Right lung (tissue), 2 donors: ENCODE measurements at regions not wholly inside any gene's neighbourhood (a gene's known extent, or its start where the extent isn't known, plus 50 kb on each side); places are given as distances from the start of the nearest gene placed in this dataset.
A peak's percentile ranks its signal among the peaks of the same experiment; 100 is the strongest.

Source experiments
- DNase-seq, 2 donors: peaks; one replicate each; pipeline ENCODE4 v3.0.0-alpha.2; 2013

DNA sequence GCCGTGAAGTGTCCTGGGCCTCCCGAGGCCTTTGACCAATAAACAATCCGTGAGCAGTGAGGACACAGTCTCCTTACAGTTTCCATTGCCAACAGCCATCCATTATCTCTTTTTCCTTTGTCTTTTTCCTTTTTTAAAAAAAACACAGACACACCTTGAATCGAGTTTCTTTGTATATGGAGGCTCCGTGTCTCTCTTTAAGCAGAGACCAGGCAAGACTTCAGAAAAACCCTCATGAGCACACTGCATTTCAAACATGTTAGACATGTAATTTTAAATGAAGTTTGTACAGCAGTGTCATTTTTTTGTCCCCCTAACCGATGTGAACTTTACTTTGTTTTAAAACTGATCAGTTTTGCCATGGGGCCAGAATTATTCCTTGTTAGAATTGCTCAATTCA, 111.1 kb downstream of the SPTSSA start:
- no peak for DNase-seq

DNA sequence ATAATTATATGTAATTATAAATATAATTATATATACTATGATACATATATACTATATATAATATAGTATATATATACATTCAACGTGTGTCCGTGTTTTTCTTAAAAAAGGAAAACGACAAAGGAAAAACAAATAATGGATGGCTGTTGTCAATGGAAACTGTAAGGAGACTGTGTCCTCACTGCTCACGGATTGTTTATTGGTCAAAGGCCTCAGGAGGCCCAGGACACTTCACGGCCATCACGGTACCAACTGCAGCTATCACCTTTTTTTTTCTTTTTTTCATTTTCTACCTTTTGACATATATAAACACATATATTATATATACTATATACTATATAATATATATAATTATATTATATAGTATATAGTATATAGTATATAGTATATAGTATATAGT, 113.4 kb downstream of the SPTSSA start:
- DNase-seq, result no peak

DNA sequence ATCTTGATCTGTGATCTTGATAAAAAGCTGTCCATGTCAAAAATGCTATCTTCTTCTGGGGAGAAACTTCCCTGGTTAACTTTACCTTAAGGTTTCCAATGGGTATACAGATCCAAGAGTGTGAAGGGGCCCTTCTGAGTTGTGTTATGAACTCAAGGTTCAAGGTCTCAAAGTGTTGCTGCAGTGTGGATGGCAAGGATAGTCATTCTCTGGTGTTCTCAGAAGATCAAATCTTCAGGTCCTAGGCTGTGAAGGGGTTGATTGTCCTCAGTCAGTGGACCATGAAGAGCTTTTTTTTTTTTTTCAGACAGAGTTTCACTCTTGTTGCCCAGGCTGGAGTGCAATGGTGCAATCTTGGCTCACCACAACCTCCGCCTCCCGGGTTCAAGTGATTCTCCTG, 114.4 kb downstream of the SPTSSA start:
- no peak for DNase-seq

DNA sequence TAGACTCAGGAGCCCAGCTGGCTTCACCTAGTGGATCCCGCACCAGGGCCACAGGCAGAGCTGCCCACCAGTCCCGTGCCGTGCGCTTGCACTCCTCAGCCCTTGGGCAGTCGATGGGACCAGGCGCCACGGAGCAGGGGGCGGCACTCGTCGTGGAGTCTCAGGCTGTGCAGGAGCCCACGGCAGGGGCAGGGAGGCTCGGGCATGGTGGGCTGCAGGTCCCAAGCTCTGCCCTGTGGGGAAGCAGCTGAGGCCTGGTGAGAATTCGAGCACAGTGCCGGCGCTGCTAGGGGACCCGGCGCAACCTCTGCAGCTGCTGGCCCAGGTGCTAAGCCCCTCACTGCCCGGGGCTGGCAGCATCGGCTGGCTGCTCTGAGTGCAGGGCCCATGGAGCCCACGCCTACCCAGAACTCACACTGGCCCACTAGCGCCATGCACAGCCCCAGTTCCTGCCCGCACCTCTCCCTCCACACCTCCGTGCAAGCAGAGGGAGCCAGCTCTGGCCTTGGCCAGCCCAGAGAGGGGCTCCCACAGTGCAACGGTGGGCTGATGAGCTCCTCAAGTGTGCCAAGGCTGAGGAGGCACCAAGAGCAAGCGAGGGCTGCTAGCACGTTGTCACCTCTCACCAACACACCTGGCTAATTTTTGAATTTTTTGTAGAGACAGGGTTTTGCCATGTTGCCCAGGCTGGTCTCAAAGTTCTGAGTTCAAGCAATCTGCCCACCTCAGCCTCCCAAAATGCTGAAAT, 116.1 kb downstream of the SPTSSA start:
- DNase-seq, result no peak

DNA sequence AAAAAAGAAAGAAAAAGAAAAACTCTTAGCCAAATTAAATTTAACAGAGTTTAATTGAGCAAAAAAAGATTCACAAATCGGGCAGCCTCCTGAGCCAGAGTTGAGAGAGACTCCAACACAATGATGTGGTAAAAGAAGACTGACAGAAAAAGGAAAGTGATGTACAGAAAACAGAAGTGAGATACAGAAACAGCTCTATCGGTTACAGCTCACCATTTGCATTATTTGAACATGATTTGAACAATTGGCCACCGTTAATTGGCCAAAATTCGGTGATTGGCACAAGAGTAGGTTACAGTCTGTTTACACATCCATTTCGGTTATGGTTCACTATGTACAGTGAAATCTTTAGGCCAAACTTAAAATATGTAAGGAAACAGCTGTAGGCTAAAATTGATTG, 117.7 kb downstream of the SPTSSA start:
- no peak for DNase-seq

DNA sequence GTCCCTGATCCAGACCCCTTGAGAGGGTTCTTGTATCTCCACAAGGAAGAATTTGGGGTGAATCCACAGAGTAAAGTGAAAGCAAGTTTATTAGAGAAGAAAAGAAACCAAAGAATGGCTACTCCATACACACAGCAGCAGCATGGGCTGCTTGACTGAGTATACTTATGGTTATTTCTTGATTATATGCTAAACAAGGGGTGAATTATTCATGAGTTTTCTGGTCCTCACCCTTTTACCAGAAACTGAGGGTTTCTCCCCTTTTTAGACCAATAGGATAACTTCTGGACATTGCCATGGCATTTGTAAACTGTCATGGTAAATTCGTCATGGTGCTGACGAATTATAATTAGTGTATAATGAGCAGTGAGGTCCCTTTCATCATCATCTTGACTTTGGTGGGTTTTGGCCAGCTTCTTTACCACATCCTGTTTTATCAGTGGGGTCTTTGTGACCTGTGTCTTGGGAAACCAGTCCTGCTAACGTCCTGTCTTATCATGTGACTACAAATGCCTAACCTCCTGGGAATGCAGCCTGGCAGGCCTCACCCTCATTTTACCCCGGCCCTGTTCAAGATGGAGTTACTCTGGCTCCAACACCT, 121.9 kb downstream of the SPTSSA start:
- no peak for DNase-seq

DNA sequence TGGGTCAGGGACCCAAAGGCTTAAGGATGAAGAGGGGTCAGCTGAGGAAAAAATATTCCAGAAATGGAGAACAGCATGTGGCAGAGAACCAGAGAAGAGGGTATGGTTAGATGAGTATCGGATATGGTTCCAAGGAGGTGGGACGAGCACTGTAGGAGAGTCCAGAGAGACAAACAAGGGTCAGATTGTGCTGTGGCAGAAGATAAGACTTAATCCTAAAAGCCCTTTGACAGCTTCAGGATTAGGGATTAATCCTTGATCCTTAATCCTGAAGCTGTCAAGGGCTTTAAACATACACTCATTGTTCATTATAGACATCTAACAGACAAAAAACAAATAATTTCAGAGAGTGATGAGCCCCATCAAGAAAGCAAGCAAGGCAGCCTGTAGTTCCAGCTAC, 124.0 kb downstream of the SPTSSA start:
- no peak for DNase-seq

DNA sequence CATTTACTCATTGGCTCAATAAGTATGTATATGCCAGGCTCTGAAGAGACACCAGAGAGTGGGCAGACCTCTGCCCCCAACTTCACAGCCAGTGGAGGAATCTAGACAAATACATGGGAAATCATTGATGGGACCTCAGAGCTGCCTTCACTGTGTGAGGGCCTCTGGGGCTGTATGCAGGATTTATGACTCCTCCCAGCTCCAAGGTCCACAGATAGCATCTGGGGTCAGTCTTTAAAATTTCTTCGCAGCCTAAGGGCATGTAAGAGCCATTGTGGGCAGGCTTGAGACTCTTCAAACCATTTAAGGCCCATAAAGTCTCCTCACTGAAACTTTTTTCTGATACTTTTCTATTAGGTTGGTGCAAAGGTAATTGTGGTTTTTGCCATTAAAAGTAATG, 125.5 kb downstream of the SPTSSA start:
- no peak for DNase-seq

DNA sequence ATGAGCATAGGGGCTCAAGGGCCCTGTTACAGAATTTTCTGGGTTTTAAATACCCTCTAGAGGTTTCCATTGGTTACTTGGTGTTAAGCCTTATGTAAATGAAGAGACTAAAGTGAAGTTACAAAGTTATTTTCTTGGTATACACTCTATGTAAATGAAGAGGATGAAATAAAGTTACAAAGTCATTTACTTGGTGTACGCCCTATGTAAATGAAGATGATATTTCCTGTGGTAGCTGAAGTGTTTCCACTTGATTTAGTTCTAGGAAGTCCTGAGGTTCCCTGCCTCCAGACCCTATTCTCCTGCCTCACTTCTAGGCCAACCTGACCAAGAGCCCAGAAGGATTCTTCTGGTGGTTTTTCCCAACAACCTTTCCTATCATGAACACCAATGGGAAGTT, 126.1 kb downstream of the SPTSSA start:
- no peak for DNase-seq

DNA sequence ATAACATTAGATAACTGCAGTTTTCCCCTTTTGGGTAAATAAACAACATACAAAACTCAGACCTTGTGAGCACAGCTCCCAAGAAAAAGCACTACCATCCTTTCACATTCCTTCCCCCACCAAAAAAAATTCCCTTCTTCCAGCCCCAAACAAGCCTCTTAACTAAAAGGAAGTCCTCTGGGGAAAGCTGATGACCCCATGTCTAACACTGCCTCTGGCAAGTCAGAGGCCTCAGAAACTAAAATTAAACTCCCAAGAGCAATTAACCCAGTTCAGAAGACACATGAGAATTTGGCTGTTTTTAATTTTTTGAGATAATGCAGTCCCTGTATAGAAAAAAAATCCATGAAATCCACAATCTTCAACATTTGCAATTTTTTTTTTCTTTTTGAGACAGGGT, 127.7 kb downstream of the SPTSSA start:
- no peak for DNase-seq

DNA sequence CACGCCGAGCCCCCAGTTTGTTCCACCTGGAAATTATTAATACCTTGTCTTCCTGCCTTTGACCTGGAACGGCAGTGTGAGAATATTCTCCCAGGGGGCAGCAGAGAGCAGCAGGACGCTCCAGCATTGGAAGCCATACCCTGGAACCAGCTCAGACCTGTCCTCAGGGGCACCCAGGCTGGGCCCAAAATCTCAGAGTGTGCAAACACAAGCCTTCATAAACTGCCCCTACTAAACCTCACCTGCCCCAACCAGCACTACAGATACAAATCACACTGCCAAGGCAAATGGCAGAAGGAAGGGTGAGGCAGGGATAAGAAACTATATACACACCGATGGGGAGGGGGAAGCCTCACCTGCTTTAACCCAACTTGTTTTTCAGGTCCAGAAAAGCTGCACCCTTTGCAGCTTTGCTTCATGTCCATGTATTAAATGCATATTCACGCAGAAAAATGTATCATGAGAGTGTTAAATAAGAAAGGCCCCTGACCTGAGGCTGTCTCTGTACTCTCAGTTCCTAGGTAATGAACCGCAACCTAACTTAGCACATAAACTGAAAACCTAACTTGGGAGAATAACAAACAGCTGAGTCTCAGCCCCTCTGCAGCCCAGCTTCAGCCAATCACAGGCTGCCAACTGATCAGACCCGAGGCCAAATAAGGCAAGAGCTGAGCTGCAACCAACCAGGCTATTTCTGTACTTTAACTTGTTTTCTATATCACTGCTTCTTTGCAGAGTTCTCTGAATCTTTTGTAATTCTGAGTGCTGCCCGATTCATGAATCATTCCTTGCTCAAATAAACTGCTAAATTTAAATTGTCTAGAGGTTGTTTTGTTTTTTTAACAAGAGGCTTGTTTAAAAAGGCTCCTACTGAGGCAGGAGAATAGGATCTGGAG, 130.1 kb downstream of the SPTSSA start:
- DNase-seq, result peak in 1 of 2 donors; percentile 27

DNA sequence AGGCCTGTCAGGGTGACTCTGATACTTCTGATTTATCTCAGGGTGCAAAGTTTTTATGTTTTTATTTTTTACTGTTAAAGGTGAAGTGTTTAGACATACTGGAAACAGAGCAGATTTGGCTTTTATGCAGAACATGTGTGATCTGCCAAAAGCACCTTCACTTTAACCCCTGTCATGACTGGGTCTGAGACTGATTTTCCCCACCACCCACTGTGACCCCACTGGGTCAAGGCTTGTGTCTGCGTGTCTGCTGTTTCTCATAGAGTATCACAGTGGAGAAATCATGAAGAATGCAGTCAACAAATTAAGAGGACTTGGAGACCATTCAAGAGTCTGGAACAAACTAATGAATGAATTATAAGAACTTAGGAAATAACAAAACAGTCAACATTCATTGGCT, 131.2 kb downstream of the SPTSSA start:
- no peak for DNase-seq

DNA sequence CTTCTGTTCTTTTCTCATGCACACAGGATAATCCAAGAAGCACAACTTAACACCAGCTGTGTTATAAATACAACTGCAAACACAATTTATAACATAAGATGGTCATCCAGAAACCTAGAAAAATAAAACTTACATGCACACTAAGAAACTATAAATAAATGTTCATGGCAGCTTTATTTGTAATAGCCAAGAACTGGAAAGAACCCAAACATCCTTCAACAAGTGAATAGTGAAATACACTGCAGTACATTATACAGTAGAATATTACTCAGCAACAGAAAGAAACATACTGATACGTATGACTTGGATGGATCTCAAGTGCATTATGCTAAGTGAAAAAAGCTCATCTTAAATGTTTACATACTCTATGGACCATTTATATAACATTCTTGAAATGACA, 132.7 kb downstream of the SPTSSA start:
- no peak for DNase-seq

DNA sequence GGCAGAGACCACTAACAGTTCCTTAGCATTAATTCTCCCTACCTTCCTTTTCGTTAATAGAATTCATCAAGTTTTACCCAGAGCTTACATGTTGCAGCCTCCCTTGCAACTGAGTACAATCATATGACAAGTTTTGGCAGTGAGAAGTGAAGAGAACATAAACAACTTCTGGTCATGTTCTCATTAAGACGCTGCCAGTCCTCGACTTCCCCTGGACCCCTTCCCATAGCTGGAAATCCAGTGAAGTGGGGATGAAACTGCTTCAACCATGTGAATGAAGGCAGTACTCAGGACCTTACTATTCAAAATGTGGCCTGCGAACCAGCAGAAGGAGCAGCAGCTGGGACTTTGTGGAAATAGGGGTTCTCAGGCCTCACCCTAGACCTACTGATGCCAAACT, 133.9 kb downstream of the SPTSSA start:
- DNase-seq, result no peak

DNA sequence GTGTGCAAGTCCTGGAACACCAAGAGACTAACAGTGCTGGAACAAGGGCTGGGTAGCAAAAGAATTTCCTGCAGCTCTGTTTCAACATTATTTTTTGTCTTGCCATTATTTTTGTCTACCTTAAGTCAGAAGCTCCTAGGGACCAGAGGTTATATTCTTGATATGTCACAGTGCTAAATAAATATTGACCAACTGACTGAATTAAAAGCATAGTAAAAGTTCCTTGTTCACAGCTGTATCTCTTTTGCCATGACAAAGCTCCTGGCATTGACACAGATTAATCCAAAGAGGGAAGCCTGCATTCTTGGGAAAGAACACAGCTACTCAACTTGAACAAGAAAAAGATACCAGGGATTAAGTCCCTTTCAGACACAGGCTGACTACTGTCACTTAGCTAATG, 136.5 kb downstream of the SPTSSA start:
- no peak for DNase-seq

DNA sequence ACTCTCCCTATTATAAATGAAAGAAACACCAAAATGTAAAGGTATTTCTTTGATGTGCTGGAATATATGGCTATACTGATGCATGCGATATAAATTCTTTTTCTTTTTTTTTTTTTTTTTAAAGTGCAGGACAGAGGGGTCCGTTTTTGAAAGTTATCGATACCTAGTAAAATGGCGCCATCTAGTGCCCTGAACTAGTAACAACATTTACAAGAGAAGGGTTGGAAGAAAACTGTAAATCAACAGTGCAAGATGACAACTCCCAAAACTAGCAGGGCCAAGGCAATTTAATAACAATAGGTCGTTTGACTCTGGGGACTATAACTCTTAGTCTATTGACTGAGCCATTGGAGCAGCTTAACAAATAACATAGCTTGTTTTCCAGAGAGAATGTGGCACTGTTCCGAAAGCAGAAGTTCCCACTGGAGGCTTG, 137.7 kb downstream of the SPTSSA start:
- no peak for DNase-seq

DNA sequence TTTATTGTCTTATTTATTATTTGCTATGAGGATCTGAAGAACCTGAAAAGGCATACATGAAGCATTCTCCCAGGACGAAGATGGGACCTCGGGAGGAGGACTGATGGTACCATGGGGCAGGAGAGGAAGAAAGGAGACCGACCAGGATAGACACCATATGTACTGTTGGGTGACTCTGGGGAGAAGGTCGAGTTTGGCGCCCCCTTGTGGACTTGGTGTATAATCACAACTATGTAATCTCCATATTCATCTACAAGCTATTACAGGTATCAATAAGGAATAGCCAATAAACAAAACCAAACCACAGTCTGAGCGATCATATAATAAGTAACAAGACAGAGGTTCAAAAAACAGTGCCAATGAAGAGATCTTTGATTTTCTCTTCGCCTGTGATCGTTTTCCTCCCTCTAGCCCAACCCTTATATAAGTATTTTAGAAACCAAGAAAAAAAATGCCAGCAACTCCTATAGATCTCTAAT, 139.1 kb downstream of the SPTSSA start:
- DNase-seq, result no peak

DNA sequence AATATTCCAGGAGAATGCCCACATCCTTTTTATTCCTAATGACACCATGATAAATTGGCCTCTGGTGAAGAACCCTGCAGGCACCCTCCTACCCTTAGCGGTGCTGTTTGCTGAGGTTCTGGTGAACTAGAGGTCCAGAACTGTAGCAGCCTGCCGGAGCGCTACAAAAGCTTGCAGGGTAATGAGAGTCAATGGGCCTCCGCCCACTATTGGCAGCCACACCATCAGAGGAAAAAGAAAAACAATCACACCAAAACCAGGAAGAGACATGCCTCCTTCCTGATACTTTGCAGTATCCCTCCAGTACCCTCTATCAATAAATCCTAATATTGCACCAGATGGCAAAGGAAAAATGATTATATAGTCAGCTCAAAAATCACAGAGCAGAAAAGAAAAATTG, 142.9 kb downstream of the SPTSSA start:
- DNase-seq, result no peak

DNA sequence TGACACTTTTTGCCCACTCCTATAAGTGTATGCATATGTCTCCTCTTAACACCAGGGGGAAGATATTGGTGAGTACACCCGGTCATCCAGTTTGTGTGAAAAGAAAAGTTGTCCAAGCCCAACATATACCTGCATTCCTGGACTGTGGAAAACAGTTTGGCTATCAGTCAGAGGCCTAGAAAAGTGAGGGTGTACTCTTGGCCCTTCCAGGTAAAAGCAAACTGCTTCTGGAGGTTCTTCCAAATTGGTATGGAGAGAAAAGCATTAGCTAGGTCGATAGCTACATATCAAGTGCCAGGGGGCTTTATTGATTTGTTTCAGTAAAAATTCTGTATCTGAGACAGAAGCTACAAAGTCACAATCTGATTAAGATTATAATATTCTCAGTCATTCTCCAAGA, 144.0 kb downstream of the SPTSSA start:
- DNase-seq, result no peak

DNA sequence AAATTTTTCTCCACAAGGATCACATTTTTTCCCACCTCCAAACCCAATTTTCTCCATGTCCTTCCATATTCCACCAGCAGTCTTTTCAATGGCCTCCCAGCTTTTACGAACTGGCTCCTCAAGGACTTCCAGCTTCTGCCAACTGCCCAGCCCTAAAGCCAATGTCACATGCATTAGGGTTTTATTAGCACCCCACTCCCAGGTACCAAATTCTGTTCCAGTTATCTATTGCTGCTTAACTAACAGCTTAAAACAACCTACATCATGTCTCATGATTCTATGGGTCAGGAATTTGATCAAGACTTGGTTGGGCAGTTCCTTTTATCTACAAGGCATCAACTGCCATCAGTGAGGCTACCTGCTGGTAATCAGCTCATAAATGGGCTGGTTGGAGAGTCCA, 151.3 kb downstream of the SPTSSA start:
- DNase-seq, result no peak

DNA sequence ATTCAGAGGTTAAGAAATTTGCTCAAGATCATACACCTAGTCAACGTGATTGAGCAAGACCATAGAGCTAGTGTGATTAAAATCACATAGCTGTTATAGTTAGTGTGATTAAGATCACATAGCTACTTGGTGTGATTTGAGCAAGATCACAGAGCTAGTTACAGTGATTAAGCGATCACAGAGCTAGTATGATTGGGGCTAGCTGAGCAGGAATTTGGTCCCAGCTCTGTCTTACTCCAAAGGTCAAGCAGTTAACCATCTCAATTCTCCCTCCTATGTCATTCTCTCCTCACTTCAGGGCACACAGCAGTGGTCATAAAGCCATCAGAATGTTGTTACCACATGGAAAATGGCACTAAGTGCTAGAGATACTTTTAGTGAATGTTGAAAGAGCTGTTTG, 158.2 kb downstream of the SPTSSA start:
- DNase-seq, result no peak

DNA sequence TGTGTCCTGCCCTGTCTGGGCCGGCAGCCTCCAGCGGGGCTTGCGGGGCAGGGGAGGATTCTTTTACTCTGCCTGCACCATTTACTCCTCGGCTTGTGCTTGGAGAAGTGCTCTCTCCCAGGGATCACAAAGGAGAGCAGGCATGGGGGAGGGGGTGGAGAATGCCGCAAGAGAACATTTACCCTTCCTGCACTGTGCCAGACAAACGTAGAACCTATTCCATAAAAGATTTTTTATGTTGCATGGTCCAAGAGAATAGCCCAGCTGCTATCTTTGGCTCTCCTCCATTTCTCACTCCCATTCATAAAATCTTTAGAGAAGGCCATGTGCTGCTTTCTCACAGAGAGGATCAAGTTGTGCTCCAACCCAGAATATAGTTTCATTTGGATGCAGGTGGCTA, 159.4 kb downstream of the SPTSSA start:
- DNase-seq, result peak; percentile 51 to 53
